Erythroblast (primary cell): ENCODE measurements at regions not wholly inside any gene's neighbourhood (a gene's known extent, or its start where the extent isn't known, plus 50 kb on each side); places are given as distances from the start of the nearest gene placed in this dataset.
A peak's percentile ranks its signal among the peaks of the same experiment; 100 is the strongest.

ENCODE experiments used
- DNase-seq, 2 experiments: peaks; one replicate each; lab custom pipeline; 2025; lab: John Stamatoyannopoulos, UW
- GATA1 ChIP-seq: IDR thresholded peaks from 2 replicates; pipeline ENCODE4 v1.6.1; 2011; ENCODE audit warnings: low read depth, mild to moderate bottlenecking, control low read depth, low read length, moderate library complexity
- POLR2A ChIP-seq: IDR thresholded peaks from 2 replicates; pipeline ENCODE4 v1.6.1; 2011; ENCODE audit warnings: mild to moderate bottlenecking, low read length

DNA sequence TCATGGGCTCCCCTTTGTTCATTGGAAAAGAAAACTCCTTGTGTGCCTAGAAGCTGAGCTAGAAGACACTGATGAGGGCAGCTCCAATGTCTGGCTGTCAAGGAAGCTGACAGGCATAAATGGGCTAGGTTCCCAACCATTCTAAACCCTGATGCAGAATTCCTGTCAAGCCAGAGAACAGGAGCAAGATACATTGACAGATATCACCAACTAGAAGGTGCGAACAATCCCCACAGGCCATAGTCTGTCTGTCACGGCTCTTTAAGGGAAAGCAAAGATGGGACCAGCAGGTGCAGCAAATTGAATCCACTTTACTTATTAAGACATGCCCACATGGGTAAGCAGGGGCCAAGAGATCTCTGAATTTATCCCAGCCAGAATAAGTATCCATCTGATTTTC, 617.9 kb upstream of the POT1 start:
- DNase-seq = no peak
- no peak for TF ChIP-seq POLR2A
- TF ChIP-seq GATA1 = no peak

DNA sequence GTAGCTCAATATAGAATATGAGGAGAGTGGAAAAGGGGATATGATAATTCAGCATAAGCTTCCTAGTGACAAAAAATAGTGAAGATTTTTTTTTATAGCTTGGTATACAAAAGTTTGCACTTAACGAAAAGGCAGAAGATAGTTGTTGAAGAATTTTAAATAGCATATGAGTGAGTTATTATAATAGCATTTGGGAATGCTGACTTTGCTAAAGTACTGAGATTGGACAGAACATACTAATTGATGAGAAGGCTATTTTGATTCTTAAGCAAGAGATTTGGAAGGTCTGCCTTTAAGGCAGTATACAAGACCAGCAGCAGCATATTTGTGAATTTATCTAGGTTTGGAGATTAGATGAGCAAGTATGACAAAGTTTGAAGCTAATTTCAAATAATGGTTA, 600.9 kb upstream of the POT1 start:
- DNase-seq = no peak
- no peak for TF ChIP-seq GATA1
- TF ChIP-seq POLR2A = no peak

DNA sequence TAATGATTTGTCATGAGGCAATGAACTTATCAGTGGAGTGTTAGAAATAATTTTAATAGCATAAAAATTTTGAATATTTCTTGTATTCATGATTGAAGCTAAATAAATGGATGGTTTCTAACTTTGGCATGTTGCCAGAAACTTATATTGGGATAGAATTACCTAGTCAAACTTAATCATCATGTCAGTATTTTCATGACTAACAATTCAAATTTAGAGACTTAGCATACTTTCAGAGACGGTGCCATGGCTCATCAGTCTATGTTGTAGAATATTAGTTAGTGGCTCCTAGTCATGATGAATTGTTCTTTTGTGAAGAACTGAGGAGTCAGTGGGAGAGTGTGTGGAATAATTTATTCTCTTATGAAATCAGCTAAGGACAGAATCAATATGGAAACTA, 599.6 kb upstream of the POT1 start:
- DNase-seq = peak in 1 of 2 experiments; percentile 4
- TF ChIP-seq POLR2A = no peak
- no peak for TF ChIP-seq GATA1

DNA sequence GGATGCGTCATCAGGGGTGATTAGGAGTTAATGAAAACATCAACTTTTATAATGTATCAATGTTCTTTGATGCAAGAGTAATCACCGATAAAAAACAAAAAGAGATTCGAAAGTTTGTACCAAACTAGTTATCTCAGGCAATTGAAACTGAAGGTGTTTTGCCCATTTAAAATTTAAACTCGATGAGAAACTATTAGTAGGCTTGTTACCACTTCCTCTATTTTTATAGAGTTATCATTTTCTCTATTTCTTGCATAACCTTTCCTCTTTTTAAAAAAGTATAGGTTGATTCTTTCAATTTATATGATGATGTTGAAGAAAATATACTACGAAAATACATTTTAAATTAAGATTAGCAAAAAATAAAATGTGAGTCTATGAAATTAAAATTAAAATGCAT, 597.3 kb upstream of the POT1 start:
- TF ChIP-seq GATA1 (no peak), POLR2A (no peak)
- no peak for DNase-seq

DNA sequence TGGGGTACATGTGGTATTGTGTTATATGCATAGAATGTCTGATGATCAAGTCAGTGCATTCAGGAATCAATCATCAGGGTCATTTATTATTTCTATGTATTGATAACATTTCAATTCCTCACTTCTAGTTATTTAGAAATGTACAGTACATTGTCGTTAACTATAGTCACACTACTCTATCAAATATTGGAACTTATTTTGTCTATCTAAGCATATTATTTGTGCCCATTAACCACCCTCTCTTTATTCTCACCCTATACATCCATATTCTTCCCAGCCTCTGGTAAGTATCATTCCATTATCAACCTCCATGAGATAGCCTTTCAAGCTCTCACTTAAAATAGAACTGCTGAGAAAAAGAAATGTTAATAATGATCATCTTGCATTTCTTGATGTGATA, 596.5 kb upstream of the POT1 start:
- DNase-seq = no peak
- TF ChIP-seq POLR2A (no peak), GATA1 (no peak)

DNA sequence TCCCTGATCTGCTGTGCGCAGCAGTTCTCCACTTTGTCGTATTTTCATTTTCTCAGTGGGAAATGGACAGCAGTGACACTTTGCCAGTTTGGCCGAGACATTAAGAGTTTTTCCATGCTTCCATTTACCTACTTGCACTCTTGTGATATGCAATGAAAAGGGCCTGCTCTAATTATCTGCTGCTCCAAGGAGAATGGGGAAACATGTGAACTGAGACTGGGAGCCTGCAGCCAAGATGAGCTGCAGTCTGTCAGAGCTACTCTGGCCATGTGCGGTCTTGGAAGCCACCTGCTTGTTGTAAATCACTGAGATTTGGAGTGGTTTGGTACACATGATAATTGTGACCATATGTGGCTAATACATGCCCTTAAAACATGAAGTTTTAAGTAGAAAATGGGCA, 586.6 kb upstream of the POT1 start:
- no peak for DNase-seq
- TF ChIP-seq GATA1 (no peak), POLR2A (no peak)

DNA sequence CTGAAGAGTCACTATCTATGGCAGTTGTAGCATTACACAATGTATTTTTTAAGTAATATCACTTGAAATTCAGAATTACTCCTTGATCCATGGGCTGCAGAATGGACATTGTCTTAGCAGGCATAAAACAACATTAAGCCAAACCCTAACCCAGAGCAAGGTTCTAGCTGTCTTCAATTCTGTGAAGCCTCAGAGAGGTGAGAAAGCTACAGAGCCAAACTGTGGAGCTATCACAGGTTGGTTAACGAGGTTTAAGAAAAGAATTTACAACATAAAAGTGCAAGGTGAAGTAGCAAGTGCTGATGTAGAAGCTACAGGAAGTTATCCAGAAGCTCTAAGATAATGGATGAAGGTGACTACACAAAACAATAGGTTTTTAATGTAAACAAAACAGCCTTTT, 582.7 kb upstream of the POT1 start:
- TF ChIP-seq GATA1 = no peak
- TF ChIP-seq POLR2A = no peak
- no peak for DNase-seq

DNA sequence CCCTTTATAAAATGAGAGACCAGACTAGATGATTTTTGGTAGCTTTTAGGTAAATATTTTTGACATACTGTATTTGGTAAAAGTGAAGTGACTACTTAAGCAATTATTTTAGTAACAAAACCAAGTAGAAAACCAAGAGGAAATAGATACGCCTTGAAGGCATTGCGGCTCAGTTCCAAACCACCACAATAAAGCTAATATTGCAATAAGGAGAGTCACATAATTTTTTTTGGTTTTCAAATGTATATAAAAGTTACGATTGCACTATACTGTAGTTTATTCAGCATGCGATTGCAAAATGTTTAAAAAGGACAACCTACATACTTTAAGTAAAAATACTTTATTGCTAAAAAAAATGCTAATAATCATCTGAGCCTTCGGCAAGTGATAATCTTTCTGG, 581.7 kb upstream of the POT1 start:
- no peak for TF ChIP-seq GATA1
- TF ChIP-seq POLR2A = no peak
- DNase-seq = no peak

DNA sequence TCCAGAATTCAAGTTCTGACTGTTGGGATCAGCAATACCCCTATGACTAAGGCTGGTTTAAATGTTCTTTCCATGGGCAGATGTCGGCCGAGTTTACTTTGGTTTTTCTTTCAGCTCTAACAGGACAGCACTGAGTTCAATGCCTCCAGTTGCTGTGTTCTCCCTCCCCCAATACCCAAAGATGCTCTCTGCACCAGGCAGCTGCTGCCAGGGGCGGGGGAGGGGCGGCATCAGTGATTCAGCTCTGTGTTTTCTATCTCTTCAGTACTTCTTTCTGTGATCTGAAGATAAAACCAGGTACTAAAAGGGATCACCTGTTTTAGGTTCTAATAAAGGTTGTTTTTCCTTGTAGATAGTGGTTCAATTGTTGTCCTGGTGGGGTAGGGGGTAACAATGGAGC, 576.7 kb upstream of the POT1 start:
- DNase-seq = peak in 1 of 2 experiments; percentile 11
- TF ChIP-seq GATA1 (no peak), POLR2A (no peak)

DNA sequence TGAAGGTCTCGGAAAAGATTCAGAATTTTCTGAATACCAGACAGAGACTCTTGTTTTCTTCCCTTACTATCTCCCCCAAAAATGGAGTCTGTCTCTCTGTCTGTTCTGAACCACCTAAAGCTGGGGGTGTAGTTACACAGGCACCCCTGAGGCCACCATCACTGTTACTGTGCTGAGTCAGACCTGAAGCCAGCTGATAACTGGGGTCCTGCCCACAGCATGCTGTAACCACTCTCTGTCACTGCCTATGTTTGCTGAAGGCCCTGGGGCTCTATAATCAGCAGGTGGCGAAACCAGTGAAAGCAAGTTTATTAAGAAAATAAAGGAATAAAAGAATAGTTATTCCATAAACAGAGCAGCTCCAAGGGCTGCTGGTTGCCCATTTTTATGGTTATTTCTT, 575.2 kb upstream of the POT1 start:
- TF ChIP-seq GATA1 = no peak
- no peak for TF ChIP-seq POLR2A
- DNase-seq = peak; percentile 81

DNA sequence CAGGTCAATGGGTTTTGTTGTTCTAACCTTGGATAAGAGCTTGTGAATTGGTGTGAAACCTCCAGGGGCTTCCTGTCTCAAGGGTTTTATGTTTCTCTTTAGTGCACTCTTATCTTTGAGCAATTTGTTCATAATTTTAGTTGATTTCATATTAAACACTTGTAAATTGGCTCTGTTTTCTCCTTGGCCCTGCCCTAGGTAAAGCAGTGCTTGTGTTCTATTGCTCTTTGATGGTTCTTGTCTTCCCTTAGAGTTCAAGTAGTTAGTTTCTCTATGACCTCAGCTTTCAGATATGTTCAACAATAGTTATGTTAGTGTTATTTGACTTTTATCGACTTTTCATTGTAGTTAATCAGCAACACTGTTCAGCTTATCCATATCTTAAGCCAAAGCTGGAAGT, 566.4 kb upstream of the POT1 start:
- no peak for TF ChIP-seq POLR2A
- no peak for TF ChIP-seq GATA1

DNA sequence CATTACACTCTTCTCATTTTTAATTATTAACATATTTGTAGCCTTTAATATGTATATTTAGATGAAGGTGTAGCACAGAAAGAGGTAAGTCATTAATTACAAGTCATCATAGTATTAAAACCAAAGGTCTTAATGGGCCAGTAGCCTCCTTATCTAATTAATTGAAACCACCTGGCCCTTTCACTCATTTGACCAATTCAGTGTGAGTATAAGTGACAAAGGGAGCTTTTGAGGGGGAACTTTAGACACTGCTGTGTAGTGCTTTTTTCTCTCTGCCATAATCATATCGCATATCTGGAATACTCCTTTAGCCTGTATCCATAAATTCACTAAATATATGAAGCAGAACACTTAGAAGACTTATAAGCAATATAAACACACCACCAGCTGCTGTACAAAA, 562.9 kb upstream of the POT1 start:
- DNase-seq = no peak
- TF ChIP-seq POLR2A = no peak
- TF ChIP-seq GATA1 = no peak

More for the DNA sequence above, 566.4 kb upstream of the POT1 start:
- DNase-seq = no peak

DNA sequence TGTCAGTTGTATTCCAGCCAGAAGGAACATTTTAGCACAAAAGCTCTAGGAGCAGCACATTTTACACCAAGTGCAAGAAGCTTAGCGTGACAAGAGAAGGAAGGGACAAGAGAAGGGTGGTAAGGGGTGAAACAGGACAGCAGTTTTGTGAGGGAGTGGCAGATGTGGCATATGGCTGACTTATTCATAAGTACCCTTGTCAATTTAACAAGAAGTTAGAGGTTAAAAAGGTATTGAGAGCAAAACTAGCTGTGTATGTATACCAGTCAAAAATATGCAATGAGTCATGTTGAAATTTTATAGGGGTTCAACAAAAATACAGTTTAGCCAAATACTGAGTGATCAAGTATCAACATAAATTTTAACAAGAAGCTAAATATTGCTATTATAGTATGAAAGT, 561.5 kb upstream of the POT1 start:
- DNase-seq = no peak
- TF ChIP-seq POLR2A (no peak), GATA1 (no peak)

DNA sequence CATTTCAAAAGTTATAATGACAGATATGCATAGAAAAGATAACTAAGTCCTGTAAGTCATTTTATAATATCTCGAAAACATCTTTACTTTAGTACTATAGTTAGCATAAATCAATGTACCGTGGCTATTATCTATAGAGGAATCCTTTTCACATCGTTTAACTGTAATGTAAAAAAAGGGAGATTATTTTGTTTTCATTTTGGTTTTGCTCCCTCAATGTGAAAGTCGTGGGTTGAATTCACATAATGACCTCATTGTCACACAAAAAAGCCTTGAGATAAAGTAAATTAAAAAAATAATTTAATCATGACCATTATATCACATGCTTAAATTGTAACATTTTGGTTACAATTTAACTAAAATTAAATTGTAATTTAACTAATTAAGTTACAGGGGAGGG, 560.5 kb upstream of the POT1 start:
- TF ChIP-seq GATA1 (no peak), POLR2A (no peak)
- DNase-seq = no peak

DNA sequence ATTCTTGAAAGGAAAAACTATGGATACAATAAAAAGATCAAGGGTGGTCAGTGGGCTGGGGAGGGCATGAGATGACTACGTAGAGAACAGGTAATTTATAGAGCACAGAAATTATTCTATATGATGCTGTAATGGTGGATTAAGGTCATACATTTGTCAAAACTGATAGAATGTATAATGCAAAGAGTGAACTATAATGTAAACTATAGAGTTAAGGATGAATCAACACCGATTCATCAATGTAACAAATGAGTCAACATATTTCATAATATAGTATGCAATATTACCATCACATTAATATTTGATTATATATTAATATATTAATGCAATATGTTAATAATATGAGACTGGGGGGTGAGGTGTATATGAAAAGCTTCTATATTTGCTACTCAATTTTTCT, 555.6 kb upstream of the POT1 start:
- no peak for DNase-seq
- TF ChIP-seq POLR2A = no peak
- TF ChIP-seq GATA1 = no peak

DNA sequence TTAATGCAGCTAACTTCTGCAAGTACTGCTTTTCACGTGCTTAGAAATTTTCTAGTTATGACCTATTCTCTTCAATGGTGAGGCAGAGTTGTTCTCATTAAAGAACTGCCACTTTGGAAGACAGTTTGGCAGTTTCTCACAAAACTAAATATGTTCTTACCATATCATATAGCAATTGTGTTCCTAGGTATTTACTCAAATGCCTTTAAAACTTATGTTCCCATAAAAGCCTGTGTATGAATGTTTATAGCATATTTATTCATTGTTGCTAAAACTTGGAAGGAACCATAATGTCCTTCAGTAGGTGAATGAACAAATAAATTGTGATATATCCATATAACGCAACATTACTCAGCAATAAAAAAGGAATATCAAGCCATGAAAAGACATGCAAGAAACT, 555.1 kb upstream of the POT1 start:
- DNase-seq = no peak
- no peak for TF ChIP-seq POLR2A
- TF ChIP-seq GATA1 = no peak
